D721Med (cell line): ENCODE measurements at regions not wholly inside any gene's neighbourhood (a gene's known extent, or its start where the extent isn't known, plus 50 kb on each side); places are given as distances from the start of the nearest gene placed in this dataset.

ENCODE experiments used
- DNase-seq: peaks from one replicate; pipeline ENCODE4 v3.0.0; 2011; ENCODE audit warnings: low spot score; ENCODE audit not compliant: insufficient read length
- FAIRE-seq: peaks from 2 replicates; lab custom pipeline; 2011; peaks lifted over from hg19 to GRCh38; lab: Jason Lieb, UNC
- CTCF ChIP-seq: IDR thresholded peaks from 2 replicates; pipeline ENCODE4 v1.5.1; 2012; ENCODE audit warnings: mild to moderate bottlenecking, control low read depth; ENCODE audit not compliant: insufficient read depth; ENCODE audit errors: missing control alignments

GRCh38 chr17:70878879-70879278 is 709.5 kb downstream of the KCNJ2 start:
- TF ChIP-seq CTCF: no peak
- DNase-seq: no peak
- no peak for FAIRE-seq

- no peak for TF ChIP-seq CTCF
- FAIRE-seq: no peak
- DNase-seq: no peak
These were observed 710.1 kb downstream of the KCNJ2 start for GRCh38 chr17:70879401-70879800.

GRCh38 chr17:70881093-70881492 is 711.8 kb downstream of the KCNJ2 start:
- FAIRE-seq: peak; percentile 6
- no peak for TF ChIP-seq CTCF
- peak; percentile 19 for DNase-seq

GRCh38 chr17:70882504-70882903 is 713.2 kb downstream of the KCNJ2 start:
- DNase-seq (no peak), FAIRE-seq (no peak)
- TF ChIP-seq CTCF: no peak

GRCh38 chr17:70886648-70887047 is 717.3 kb downstream of the KCNJ2 start:
- DNase-seq (no peak), FAIRE-seq (no peak)
- TF ChIP-seq CTCF: no peak

GRCh38 chr17:70888324-70888723 is 719.0 kb downstream of the KCNJ2 start:
- FAIRE-seq (no peak), DNase-seq (no peak)
- no peak for TF ChIP-seq CTCF

- no peak for TF ChIP-seq CTCF
- DNase-seq (no peak), FAIRE-seq (no peak)
These were observed 722.0 kb downstream of the KCNJ2 start for GRCh38 chr17:70891306-70891705.
